ENCODE measurements at regions not wholly inside any gene's neighbourhood (a gene's known extent, or its start where the extent isn't known, plus 50 kb on each side); places are given as distances from the start of the nearest gene placed in this dataset.

DNA sequence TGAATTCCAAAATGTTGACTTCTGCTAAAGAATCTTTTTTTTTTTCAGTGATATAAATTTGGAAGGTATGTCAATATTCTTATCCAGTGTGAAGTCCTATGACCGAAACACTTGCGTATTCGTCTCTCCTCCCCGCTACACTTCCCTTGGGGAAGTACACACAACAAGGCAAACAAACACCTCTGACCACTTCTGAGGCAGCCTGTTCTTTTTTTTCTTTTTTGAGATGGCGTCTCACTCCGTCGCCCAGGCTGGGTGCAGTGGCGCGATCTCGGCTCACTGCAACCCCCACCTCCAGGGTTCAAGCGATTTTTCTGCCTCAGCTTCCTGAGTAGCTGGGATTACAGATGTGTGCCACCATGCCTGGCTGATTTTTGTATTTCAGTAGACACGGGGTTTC is 78.1 kb upstream of the DHRSX start:
- Histone ChIP-seq H3K4me1 (peaks cover 0 to 9% (median 6%) of the 10 kb centered on the region in 4 donors), H3K27me3 (peaks cover 34% of the 10 kb centered on the region), H3K9me3 (no peaks in the 10 kb centered on the region), H3K27ac (no peak overlapping the region), H3K4me3 (no peak overlapping the region), H3K36me3 (no peaks in the 10 kb centered on the region)
- 88% methylated on average over 12 of the region's 12 CpGs; no CpG with 5 or more reads in 1 of the 2 donors for WGBS, 2 donors (ENCODE audit: low coverage in 1 of 2)
- no peak for TF ChIP-seq EP300 (IDR thresholded peaks at IDR 0.05; ENCODE audit: low read depth)
- intact Hi-C loops (cut with DNase I; ENCODE audit: low total_unique reads) = no loop called here
- no peak for DNase-seq
- in situ Hi-C loops (cut with MboI; ENCODE audit: low pct_ligation_motif_present in 1 of 4, low pct_unique_long_range_greater_than_20kb in 1 of 4, low sequenced_read_pairs in 3 of 4) = loop anchor here in 3 of 4 donors (25.0 kb wide), 1 partner anchor 917 kb away; no protein-coding TSS in a partner anchor

- in situ Hi-C loops (cut with MboI; ENCODE audit: low pct_ligation_motif_present in 1 of 4, low pct_unique_long_range_greater_than_20kb in 1 of 4, low sequenced_read_pairs in 3 of 4) = loop anchor here in 3 of 4 donors (25.0 kb wide), 1 partner anchor 916 kb away; no protein-coding TSS in a partner anchor
Measured at GRCh38 chrX:2577844-2578466, 77.2 kb upstream of the DHRSX start.

DNA sequence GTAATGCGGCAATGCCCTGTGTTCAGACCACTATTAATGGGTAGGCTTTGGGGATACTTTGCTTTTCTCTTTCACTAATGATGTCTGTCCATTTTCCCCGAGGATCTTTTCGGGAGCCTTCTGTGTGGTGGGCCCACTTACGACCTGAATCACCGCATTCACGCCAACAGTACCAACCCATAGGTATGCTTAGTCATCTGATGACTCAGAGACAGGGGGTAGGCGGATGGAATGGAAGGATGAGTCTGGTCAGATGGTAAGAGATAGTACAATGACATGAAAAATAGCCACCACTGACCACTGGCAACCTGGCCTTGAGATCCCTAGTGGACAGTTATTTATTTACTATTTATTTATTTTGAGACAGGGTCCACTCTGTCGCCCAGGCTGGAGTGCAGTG is 76.0 kb upstream of the DHRSX start:
- no peak for TF ChIP-seq CTCF (IDR thresholded peaks at IDR 0.05)
- TF ChIP-seq POLR2A (IDR thresholded peaks at IDR 0.05) = no peak
- TF ChIP-seq POLR2AphosphoS5 (IDR thresholded peaks at IDR 0.05) = no peak
- TF ChIP-seq EP300 (IDR thresholded peaks at IDR 0.05; ENCODE audit: low read depth) = no peak
- no peaks in the 10 kb centered on the region for H3K4me1 ChIP-seq
- H3K27me3 ChIP-seq = peaks cover 14% of the 10 kb centered on the region
- in situ Hi-C loops (cut with MboI; ENCODE audit: low pct_ligation_motif_present in 1 of 4, low pct_unique_long_range_greater_than_20kb in 1 of 4, low sequenced_read_pairs in 3 of 4) (loop anchor here in 3 of 4 donors (25.0 kb wide), 1 partner anchor 914 kb away; no protein-coding TSS in a partner anchor), intact Hi-C loops (cut with DNase I; ENCODE audit: low total_unique reads) (no loop called here)
- WGBS, 2 donors (ENCODE audit: low coverage in 1 of 2) = 86 to 88% methylated on average over 5 to 8 of the region's 8 CpGs
- no peaks in the 10 kb centered on the region for H3K9me3 ChIP-seq
- H3K4me3 ChIP-seq = no peak overlapping the region
- H3K36me3 ChIP-seq = no peaks in the 10 kb centered on the region
- DNase-seq = no peak
- no peak overlapping the region for H3K27ac ChIP-seq

More at GRCh38 chrX:2577844-2578466, 77.2 kb upstream of the DHRSX start:
- TF ChIP-seq POLR2AphosphoS5 (IDR thresholded peaks at IDR 0.05) (no peak), POLR2A (IDR thresholded peaks at IDR 0.05) (no peak), CTCF (IDR thresholded peaks at IDR 0.05) (no peak), EP300 (IDR thresholded peaks at IDR 0.05; ENCODE audit: low read depth) (no peak)
- Histone ChIP-seq H3K4me3 (no peak overlapping the region), H3K9me3 (no peaks in the 10 kb centered on the region), H3K36me3 (no peaks in the 10 kb centered on the region), H3K27me3 (peaks cover 25% of the 10 kb centered on the region), H3K27ac (no peak overlapping the region), H3K4me1 (no peaks in the 10 kb centered on the region)
- 84% methylated on average over 15 of the region's 15 CpGs; no CpG with 5 or more reads in 1 of the 2 donors for WGBS, 2 donors (ENCODE audit: low coverage in 1 of 2)
- no peak for DNase-seq
- intact Hi-C loops (cut with DNase I; ENCODE audit: low total_unique reads) = no loop called here

- 84% methylated on average over 6 of the region's 6 CpGs; no CpG with 5 or more reads in 1 of the 2 donors for WGBS, 2 donors (ENCODE audit: low coverage in 1 of 2)
- no peaks in the 10 kb centered on the region for H3K4me1 ChIP-seq
- no peaks in the 10 kb centered on the region for H3K9me3 ChIP-seq
- H3K27me3 ChIP-seq = no peaks in the 10 kb centered on the region
- in situ Hi-C loops (cut with MboI; ENCODE audit: low pct_ligation_motif_present in 1 of 4, low pct_unique_long_range_greater_than_20kb in 1 of 4, low sequenced_read_pairs in 3 of 4) (no loop called here), intact Hi-C loops (cut with DNase I; ENCODE audit: low total_unique reads) (no loop called here)
- no peak for TF ChIP-seq POLR2AphosphoS5 (IDR thresholded peaks at IDR 0.05)
- TF ChIP-seq EP300 (IDR thresholded peaks at IDR 0.05; ENCODE audit: low read depth) = no peak
- TF ChIP-seq CTCF (IDR thresholded peaks at IDR 0.05) = no peak
- TF ChIP-seq POLR2A (IDR thresholded peaks at IDR 0.05) = no peak
- no peak for DNase-seq
- no peaks in the 10 kb centered on the region for H3K36me3 ChIP-seq
- H3K27ac ChIP-seq = no peak overlapping the region
- no peak overlapping the region for H3K4me3 ChIP-seq
Measured at GRCh38 chrX:2574271-2574670, 73.5 kb upstream of the DHRSX start.
